HCT116 (cell line): ENCODE measurements at regions not wholly inside any gene's neighbourhood (a gene's known extent, or its start where the extent isn't known, plus 50 kb on each side); places are given as distances from the start of the nearest gene placed in this dataset.

ENCODE experiments used
- ATAC-seq: fragments of 200-7000 bp; cut with Tn5 transposase; 2 replicates; pipeline ENCODE4 v1.9.1; 2020; ENCODE audit warnings: mild to moderate bottlenecking, moderate library complexity
- BruUV-seq: library from RNA; stranded (reverse); fragments of 400-500 nt; replicated peaks from 2 replicates; lab custom pipeline; 2021; lab: Mats Ljungman, UMichigan
- CTCF ChIA-PET: fragments of 300-600 bp; sonication (Branson Sonifier 250); formaldehyde crosslinking; loops from one replicate; lab custom pipeline; 2021; ENCODE audit warnings: antibody characterized with exemption; lab: Charles Lee
- POLR2A ChIA-PET: fragments of 300-600, 350-600 bp; sonication (Branson Sonifier 250); formaldehyde crosslinking; loops from one replicate; lab custom pipeline; 2021; ENCODE audit warnings: antibody characterized with exemption; lab: Charles Lee
- RAD21 ChIA-PET, 2 experiments: fragments of 300-600 bp; sonication (Branson Sonifier 250); formaldehyde crosslinking; loops; one replicate each; lab custom pipeline; 2023; ENCODE audit warnings: low total read pairs in 2 of 2; ENCODE audit not compliant: uncharacterized antibody in 2 of 2, unreplicated experiment in 2 of 2, low non-redundant PET in 1 of 2; lab: Charles Lee
- DNase-seq: peaks from one replicate; pipeline ENCODE4 v3.0.0-alpha.2; 2010; ENCODE audit warnings: low read depth, low spot score
- H2AFZ ChIP-seq: fragments of 200-600 bp; shearing (Covaris generic), sonication (generic); 2 replicates; pipeline ENCODE4 v1.6.1; 2017; ENCODE audit warnings: low read depth, mixed run types, mixed read lengths, antibody characterized with exemption, low read length; ENCODE audit not compliant: poor library complexity, severe bottlenecking
- H3K27ac ChIP-seq: 2 replicates; pipeline ENCODE4 v1.5.1; 2012; ENCODE audit warnings: low read depth, low read length
- H3K27me3 ChIP-seq: fragments of 200-600 bp; sonication (generic); 2 replicates; pipeline ENCODE4 v1.6.1; 2016; ENCODE audit warnings: mixed run types, low read length, mixed read lengths; ENCODE audit not compliant: insufficient read depth
- H3K36me3 ChIP-seq, 2 experiments: fragments of 200-500 bp in 1 of 2; fragments of 200-600 bp in 1 of 2; sonication (Bioruptor generic) in 1 of 2; sonication (generic) in 1 of 2; 2 replicates each; pipeline versions ENCODE4 v1.5.1 to v1.6.1; 2014 to 2016; ENCODE audit warnings: low read length in 2 of 2, inconsistent platforms in 1 of 2, mixed read lengths in 1 of 2, mixed run types in 1 of 2; ENCODE audit not compliant: insufficient read depth in 2 of 2, control insufficient read depth in 1 of 2
- H3K4me1 ChIP-seq, 2 experiments: fragments of 200-600 bp in 1 of 2; sonication (generic) in 1 of 2; 2 replicates each; pipeline versions ENCODE4 v1.5.1 to v1.6.1; 2012 to 2017; ENCODE audit warnings: low read length in 2 of 2, inconsistent platforms in 1 of 2, mild to moderate bottlenecking in 1 of 2, mixed read lengths in 1 of 2, mixed run types in 1 of 2, moderate library complexity in 1 of 2; ENCODE audit not compliant: insufficient read depth in 2 of 2, control insufficient read depth in 1 of 2
- H3K4me2 ChIP-seq: fragments of 200-600 bp; sonication (generic); 2 replicates; pipeline ENCODE4 v1.6.1; 2017; ENCODE audit warnings: mixed run types, low read length, mixed read lengths
- H3K4me3 ChIP-seq, 2 experiments: fragments of 200-600 bp in 1 of 2; sonication (generic) in 1 of 2; replicated peaks in 1 of 2; 2 replicates each; pipeline ENCODE4 v1.5.1; 2011 to 2016; ENCODE audit warnings: low read length in 2 of 2, control low read depth in 1 of 2, low read depth in 1 of 2, mild to moderate bottlenecking in 1 of 2, mixed read lengths in 1 of 2, mixed run types in 1 of 2
- H3K79me2 ChIP-seq: fragments of 200-600 bp; sonication (generic); 2 replicates; pipeline ENCODE4 v1.6.1; 2017; ENCODE audit warnings: mild to moderate bottlenecking, mixed run types, low read length, moderate library complexity, mixed read lengths; ENCODE audit not compliant: insufficient read depth
- H3K9ac ChIP-seq: fragments of 200-600 bp; sonication (generic); 2 replicates; pipeline ENCODE4 v1.6.1; 2016; ENCODE audit warnings: low read length, mixed read lengths
- H3K9me2 ChIP-seq: fragments of 200-600 bp; sonication (generic), shearing (Covaris generic); 2 replicates; pipeline ENCODE4 v1.6.1; 2017; ENCODE audit warnings: mixed run types, mild to moderate bottlenecking, moderate library complexity; ENCODE audit not compliant: insufficient read depth
- H3K9me3 ChIP-seq, 2 experiments: fragments of 200-500 bp in 1 of 2; fragments of 200-600 bp in 1 of 2; sonication (Bioruptor generic) in 1 of 2; sonication (generic) in 1 of 2; 2 replicates each; pipeline ENCODE4 v1.6.1; 2014 to 2017; ENCODE audit warnings: low read length in 2 of 2, mixed read lengths in 2 of 2, inconsistent platforms in 1 of 2, low read depth in 1 of 2, mild to moderate bottlenecking in 1 of 2, mixed run types in 1 of 2, moderate library complexity in 1 of 2; ENCODE audit not compliant: control insufficient read depth in 1 of 2, insufficient read depth in 1 of 2
- H4K20me1 ChIP-seq: fragments of 200-600 bp; sonication (generic), shearing (Covaris generic); 2 replicates; pipeline ENCODE4 v1.6.1; 2017; ENCODE audit warnings: mixed run types, mild to moderate bottlenecking, moderate library complexity; ENCODE audit not compliant: insufficient read depth
- ATF3 ChIP-seq: IDR thresholded peaks from 2 replicates; pipeline ENCODE4 v1.6.1; 2012
- CBX3 ChIP-seq: IDR thresholded peaks from 2 replicates; pipeline ENCODE4 v1.6.1; 2012; ENCODE audit warnings: low read depth
- CEBPB ChIP-seq: IDR thresholded peaks from 2 replicates; pipeline ENCODE4 v1.6.1; 2012; ENCODE audit warnings: low read depth
- CTCF ChIP-seq, 3 experiments: fragments of 200-600 bp in 1 of 3; sonication (generic) in 1 of 3; IDR thresholded peaks in 2 of 3; conservative IDR thresholded peaks in 1 of 3; 2 replicates each; pipeline ENCODE4 v1.5.1; 2012 to 2017; ENCODE audit warnings: low read depth in 2 of 3, low read length in 2 of 3, antibody characterized with exemption in 1 of 3, borderline replicate concordance in 1 of 3, control low read depth in 1 of 3, mild to moderate bottlenecking in 1 of 3, mixed read lengths in 1 of 3, mixed run types in 1 of 3, moderate library complexity in 1 of 3; ENCODE audit not compliant: insufficient read depth in 1 of 3
- EGR1 ChIP-seq: IDR thresholded peaks from 2 replicates; pipeline ENCODE4 v1.6.1; 2012; ENCODE audit warnings: low read depth
- FOSL1 ChIP-seq: IDR thresholded peaks from 2 replicates; pipeline ENCODE4 v1.6.1; 2012; ENCODE audit warnings: low read depth
- POLR2A ChIP-seq: IDR thresholded peaks from 2 replicates; pipeline ENCODE4 v1.7.0; 2011; ENCODE audit warnings: borderline replicate concordance; ENCODE audit not compliant: insufficient read depth, insufficient read length; ENCODE audit errors: extremely low read depth
- POLR2AphosphoS5 ChIP-seq: IDR thresholded peaks from 2 replicates; pipeline ENCODE4 v1.6.1; 2011; ENCODE audit warnings: mild to moderate bottlenecking, low read depth, low read length, moderate library complexity
- RAD21 ChIP-seq: IDR thresholded peaks from 2 replicates; pipeline ENCODE4 v1.6.1; 2012; ENCODE audit warnings: low read depth, mild to moderate bottlenecking
- SIN3A ChIP-seq: IDR thresholded peaks from 2 replicates; pipeline ENCODE4 v1.6.1; 2012; ENCODE audit warnings: low read depth
- SRF ChIP-seq: IDR thresholded peaks from 2 replicates; pipeline ENCODE4 v1.6.1; 2012; ENCODE audit warnings: low read depth
- TCF7L2 ChIP-seq: IDR thresholded peaks from 2 replicates; pipeline ENCODE4 v1.7.0; 2011; ENCODE audit warnings: borderline replicate concordance, inconsistent platforms; ENCODE audit not compliant: insufficient read depth, insufficient read length; ENCODE audit errors: extremely low read depth
- ZBTB33 ChIP-seq: IDR thresholded peaks from 2 replicates; pipeline ENCODE4 v1.6.1; 2011; ENCODE audit warnings: mild to moderate bottlenecking, low read length, moderate library complexity; ENCODE audit not compliant: insufficient replicate concordance; ENCODE audit errors: extremely low read depth
- intact Hi-C: fragments of 100-400 bp; cut with micrococcal nuclease; formaldehyde crosslinking; loops from 2 replicates; pipeline ENCODE4 v1.10.0; 2022

GRCh38 chr20:48164566-48165400 is 379.5 kb upstream of the SULF2 start:
- intact Hi-C loops = no loop called here
- BruUV-seq = no TSS peak
- ATAC-seq = no peak

GRCh38 chr20:48164034-48164433 is 378.8 kb upstream of the SULF2 start:
- intact Hi-C loops = no loop called here
- H3K27me3 ChIP-seq = peaks cover 47% of the 10 kb centered on the region
- no peak overlapping the region for H2AFZ ChIP-seq
- no peaks in the 10 kb centered on the region for H3K4me1 ChIP-seq
- no peaks in the 10 kb centered on the region for H3K36me3 ChIP-seq
- H3K4me3 ChIP-seq = no peak overlapping the region
- ChIA-PET RAD21 (no interaction called here), CTCF (no interaction called here), POLR2A (no interaction called here)
- no peak overlapping the region for H3K9ac ChIP-seq
- DNase-seq (no peak), ATAC-seq (no peak)
- no peaks in the 10 kb centered on the region for H3K9me3 ChIP-seq
- no peaks in the 10 kb centered on the region for H3K9me2 ChIP-seq
- no peak overlapping the region for H3K4me2 ChIP-seq
- no peaks in the 10 kb centered on the region for H3K79me2 ChIP-seq
- no TSS peak for BruUV-seq
- TF ChIP-seq ZBTB33 = no peak
- TF ChIP-seq FOSL1 = no peak
- no peak for TF ChIP-seq CBX3
- TF ChIP-seq RAD21 = no peak
- no peak for TF ChIP-seq TCF7L2
- TF ChIP-seq SIN3A = no peak
- no peak for TF ChIP-seq CTCF (IDR thresholded peaks at IDR 0.05 in 2 of 3, conservative IDR thresholded peaks at IDR 0.05 in 1 of 3; ENCODE audit: borderline replicate concordance in 1 of 3, insufficient read depth in 1 of 3, low read depth in 2 of 3, low read length in 2 of 3)
- no peak for TF ChIP-seq EGR1
- TF ChIP-seq POLR2AphosphoS5 = no peak
- no peak for TF ChIP-seq CEBPB
- no peaks in the 10 kb centered on the region for H4K20me1 ChIP-seq
- H3K27ac ChIP-seq = no peak overlapping the region

More at GRCh38 chr20:48164566-48165400, 379.5 kb upstream of the SULF2 start:
- Histone ChIP-seq H3K4me2 (no peak overlapping the region), H3K4me3 (no peak overlapping the region)
- no peak for TF ChIP-seq TCF7L2
- TF ChIP-seq SRF = no peak
- no peak for TF ChIP-seq POLR2A
- TF ChIP-seq SIN3A = no peak
- TF ChIP-seq ATF3 = no peak
- TF ChIP-seq CEBPB = no peak
- TF ChIP-seq, all 23 proteins: peak for 0
- Histone ChIP-seq H2AFZ (no peak overlapping the region), H3K9me2 (no peaks in the 10 kb centered on the region), H3K4me1 (no peaks in the 10 kb centered on the region), H4K20me1 (no peaks in the 10 kb centered on the region), H3K9me3 (no peaks in the 10 kb centered on the region), H3K79me2 (no peaks in the 10 kb centered on the region), H3K9ac (no peak overlapping the region), H3K27me3 (peaks cover 40% of the 10 kb centered on the region), H3K36me3 (no peaks in the 10 kb centered on the region), H3K27ac (no peak overlapping the region)
- POLR2A ChIA-PET = no interaction called here
- DNase-seq = no peak
- CTCF ChIA-PET = no interaction called here
- RAD21 ChIA-PET = no interaction called here
